ENCODE measurements at regions not wholly inside any gene's neighbourhood (a gene's known extent, or its start where the extent isn't known, plus 50 kb on each side); places are given as distances from the start of the nearest gene placed in this dataset.

DNA sequence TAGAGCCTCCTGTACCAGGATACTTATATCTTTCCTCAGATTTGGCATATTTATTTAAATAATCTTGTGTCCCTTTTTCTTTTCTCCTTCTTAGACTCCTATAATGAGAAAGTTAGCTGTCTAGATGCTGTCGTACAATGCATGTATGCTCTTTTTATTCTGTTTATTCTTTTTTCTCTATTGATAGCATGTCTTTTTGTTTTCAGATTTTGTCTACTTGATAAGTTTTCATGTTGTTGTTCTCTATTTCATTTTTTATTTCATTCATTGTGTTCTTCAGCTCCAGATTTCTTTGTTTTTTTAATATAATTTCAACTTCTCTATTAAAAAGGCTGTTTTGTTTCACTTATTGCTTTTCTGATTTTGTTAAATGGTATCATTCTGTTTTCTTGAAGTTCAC is 674.3 kb upstream of the POU3F3 start:
- no peaks in the 10 kb centered on the region for H3K4me1 ChIP-seq (ENCODE audit: insufficient read depth)
- DNase-seq (ENCODE audit: low spot score): no peak
- no peaks in the 10 kb centered on the region for H3K36me3 ChIP-seq (replicated peaks; ENCODE audit: insufficient read depth, low read depth)
- TF ChIP-seq EZH2phosphoT487 (IDR thresholded peaks at IDR 0.05; ENCODE audit: low read depth, severe bottlenecking, unreplicated experiment) (no peak), EZH2 (IDR thresholded peaks at IDR 0.05; ENCODE audit: borderline replicate concordance) (no peak), CTCF (IDR thresholded peaks at IDR 0.05; ENCODE audit: poor library complexity) (no peak)
- H3K9me2 ChIP-seq (replicated peaks; ENCODE audit: insufficient read depth): no peaks in the 10 kb centered on the region
- no peaks in the 10 kb centered on the region for H4K20me1 ChIP-seq (ENCODE audit: insufficient read depth, poor library complexity, severe bottlenecking)
- H3K27me3 ChIP-seq: no peaks in the 10 kb centered on the region
- H3K27ac ChIP-seq: no peak overlapping the region
- H3K79me2 ChIP-seq: no peaks in the 10 kb centered on the region
- peaks cover 4% of the 10 kb centered on the region for H3K9me3 ChIP-seq (ENCODE audit: low read depth)
- H2AFZ ChIP-seq: no peak overlapping the region
- H3K4me3 ChIP-seq: no peak overlapping the region
- 93% methylated on average over 1 of the region's 1 CpG for WGBS (ENCODE audit: low lambda C conversion rate, missing lambda C conversion rate)
- no peak overlapping the region for H3K4me2 ChIP-seq

DNA sequence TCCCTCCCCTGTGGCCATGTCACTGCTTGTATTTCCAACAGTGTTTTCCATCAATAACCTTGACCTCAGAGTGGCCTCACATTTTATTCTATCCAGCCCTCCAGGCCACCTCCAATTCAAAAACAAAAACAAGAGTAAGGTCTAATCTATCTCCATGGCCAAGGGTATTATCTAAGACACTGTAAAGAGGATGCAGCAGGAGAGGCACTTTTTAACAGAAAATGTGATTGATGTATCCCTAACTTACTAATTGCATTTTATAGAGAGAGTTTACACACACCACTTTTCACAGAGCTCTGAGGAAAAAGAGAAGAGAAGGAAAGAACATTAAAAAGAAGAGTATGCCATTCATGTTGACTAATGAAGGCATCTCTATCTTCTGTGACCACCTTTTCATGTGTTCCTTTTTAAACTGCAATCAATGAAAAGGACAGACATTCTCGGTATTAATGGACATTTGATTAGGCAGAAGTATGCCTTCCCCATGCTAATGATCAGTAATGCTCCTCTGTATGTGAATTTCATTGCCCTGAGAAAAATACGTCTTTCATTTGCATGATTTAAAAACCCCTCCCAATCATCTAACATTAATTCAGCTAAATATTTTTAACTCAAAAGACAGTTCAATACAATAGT is 653.3 kb upstream of the POU3F3 start:
- H3K9me2 ChIP-seq (replicated peaks; ENCODE audit: insufficient read depth): no peaks in the 10 kb centered on the region
- H3K4me1 ChIP-seq (ENCODE audit: insufficient read depth): no peaks in the 10 kb centered on the region
- H4K20me1 ChIP-seq (ENCODE audit: insufficient read depth, poor library complexity, severe bottlenecking): no peaks in the 10 kb centered on the region
- H3K9me3 ChIP-seq (ENCODE audit: low read depth): no peaks in the 10 kb centered on the region
- 81% methylated on average over 2 of the region's 2 CpGs for WGBS (ENCODE audit: low lambda C conversion rate, missing lambda C conversion rate)
- H3K36me3 ChIP-seq (replicated peaks; ENCODE audit: insufficient read depth, low read depth): no peaks in the 10 kb centered on the region
- H2AFZ ChIP-seq: no peak overlapping the region
- no peak overlapping the region for H3K4me3 ChIP-seq
- no peaks in the 10 kb centered on the region for H3K79me2 ChIP-seq
- TF ChIP-seq EZH2 (IDR thresholded peaks at IDR 0.05; ENCODE audit: borderline replicate concordance) (no peak), CTCF (IDR thresholded peaks at IDR 0.05; ENCODE audit: poor library complexity) (no peak), EZH2phosphoT487 (IDR thresholded peaks at IDR 0.05; ENCODE audit: low read depth, severe bottlenecking, unreplicated experiment) (no peak)
- no peak for DNase-seq (ENCODE audit: low spot score)
- no peak overlapping the region for H3K4me2 ChIP-seq
- H3K27ac ChIP-seq: no peak overlapping the region
- no peaks in the 10 kb centered on the region for H3K27me3 ChIP-seq

DNA sequence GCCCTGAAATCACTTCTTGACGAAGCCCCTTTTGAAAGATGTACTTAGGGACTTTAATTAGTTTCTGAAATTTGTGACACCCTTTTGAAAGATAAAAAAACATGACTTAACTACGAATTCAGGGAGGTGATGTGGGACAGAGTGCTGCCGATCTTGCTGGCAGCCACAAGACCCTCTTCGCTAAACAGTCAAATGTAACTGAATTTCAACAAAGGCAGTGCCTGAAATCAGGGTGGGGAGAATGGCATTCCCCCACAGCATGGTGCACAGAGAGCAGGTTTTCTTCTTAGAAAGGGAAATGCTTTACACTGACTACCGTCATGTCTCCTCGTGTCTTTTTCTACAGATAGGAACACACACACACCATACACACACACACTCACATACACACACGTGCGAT is 640.2 kb upstream of the POU3F3 start:
- no peak for TF ChIP-seq CTCF (IDR thresholded peaks at IDR 0.05; ENCODE audit: poor library complexity)
- no peak for TF ChIP-seq EZH2phosphoT487 (IDR thresholded peaks at IDR 0.05; ENCODE audit: low read depth, severe bottlenecking, unreplicated experiment)
- no peak for TF ChIP-seq EZH2 (IDR thresholded peaks at IDR 0.05; ENCODE audit: borderline replicate concordance)
- WGBS (ENCODE audit: low lambda C conversion rate, missing lambda C conversion rate): 86% methylated on average over 8 of the region's 8 CpGs

More for the DNA sequence above, 640.2 kb upstream of the POU3F3 start:
- H2AFZ ChIP-seq: no peak overlapping the region
- no peaks in the 10 kb centered on the region for H3K9me3 ChIP-seq (ENCODE audit: low read depth)
- no peaks in the 10 kb centered on the region for H3K36me3 ChIP-seq (replicated peaks; ENCODE audit: insufficient read depth, low read depth)
- no peaks in the 10 kb centered on the region for H3K79me2 ChIP-seq
- no peaks in the 10 kb centered on the region for H3K4me1 ChIP-seq (ENCODE audit: insufficient read depth)
- no peak overlapping the region for H3K4me3 ChIP-seq
- no peaks in the 10 kb centered on the region for H4K20me1 ChIP-seq (ENCODE audit: insufficient read depth, poor library complexity, severe bottlenecking)
- DNase-seq (ENCODE audit: low spot score): no peak
- H3K27me3 ChIP-seq: no peaks in the 10 kb centered on the region
- H3K9me2 ChIP-seq (replicated peaks; ENCODE audit: insufficient read depth): no peaks in the 10 kb centered on the region
- no peak overlapping the region for H3K27ac ChIP-seq
- no peak overlapping the region for H3K4me2 ChIP-seq
